CD4-positive, alpha-beta T cell (primary cell): ENCODE measurements at regions not wholly inside any gene's neighbourhood (a gene's known extent, or its start where the extent isn't known, plus 50 kb on each side); places are given as distances from the start of the nearest gene placed in this dataset.

ENCODE experiments used
- ATAC-seq: fragments of 200-7000 bp; cut with Tn5 transposase; one replicate; pipeline ENCODE4 v1.10.0; 2022; ENCODE audit warnings: mild to moderate bottlenecking; ENCODE audit not compliant: poor library complexity
- CTCF ChIA-PET: fragments of 350-600 bp; sonication (Branson Sonifier 250); formaldehyde crosslinking; loops from one replicate; lab custom pipeline; 2021; ENCODE audit warnings: antibody characterized with exemption, inconsistent platforms; lab: Charles Lee
- POLR2A ChIA-PET: fragments of 350-600 bp; sonication (Branson Sonifier 250); formaldehyde crosslinking; loops from one replicate; lab custom pipeline; 2021; ENCODE audit warnings: antibody characterized with exemption, inconsistent platforms; lab: Charles Lee
- DNase-seq, 14 experiments: peaks; one replicate each; pipeline ENCODE4 v3.0.0-alpha.2; 2013 to 2020; ENCODE audit warnings: mixed read lengths in 2 of 14
- H3K27ac ChIP-seq, 2 donors: one replicate each; pipeline versions ENCODE4 v1.5.1 to v1.7.0; 2013; ENCODE audit warnings: low read length in 2 of 2, low read depth in 1 of 2, mild to moderate bottlenecking in 1 of 2
- H3K27me3 ChIP-seq, 2 experiments: 1 replicate in 1 of 2; 2 replicates in 1 of 2; pipeline versions ENCODE4 v1.6.1 to v1.7.0; 2013; ENCODE audit warnings: low read length in 2 of 2, control low read depth in 1 of 2, mild to moderate bottlenecking in 1 of 2, moderate library complexity in 1 of 2; ENCODE audit not compliant: insufficient read depth in 2 of 2, control insufficient read depth in 1 of 2
- H3K36me3 ChIP-seq: one replicate; pipeline ENCODE4 v1.6.1; 2013; ENCODE audit warnings: low read length, control low read depth; ENCODE audit not compliant: insufficient read depth
- H3K4me1 ChIP-seq: one replicate; pipeline ENCODE4 v1.6.1; 2013; ENCODE audit warnings: low read length, control low read depth; ENCODE audit not compliant: insufficient read depth
- H3K4me3 ChIP-seq: one replicate; pipeline ENCODE4 v1.5.1; 2013; ENCODE audit warnings: mild to moderate bottlenecking, low read length, moderate library complexity
- H3K9me3 ChIP-seq, 2 experiments: 1 replicate in 1 of 2; 2 replicates in 1 of 2; pipeline versions ENCODE4 v1.6.1 to v1.7.0; 2013; ENCODE audit warnings: low read length in 2 of 2, mild to moderate bottlenecking in 2 of 2, control low read depth in 1 of 2, moderate library complexity in 1 of 2; ENCODE audit not compliant: control insufficient read depth in 1 of 2, insufficient read depth in 1 of 2
- H3K27ac Mint-ChIP-seq: one replicate; pipeline ENCODE4 v1.8.0; 2020; ENCODE audit warnings: mixed read lengths
- H3K27me3 Mint-ChIP-seq: one replicate; pipeline ENCODE4 v1.8.0; 2021; ENCODE audit warnings: mixed read lengths
- H3K36me3 Mint-ChIP-seq: one replicate; pipeline ENCODE4 v1.8.0; 2021; ENCODE audit warnings: low read depth, mixed read lengths
- H3K4me1 Mint-ChIP-seq: one replicate; pipeline ENCODE4 v1.8.0; 2021; ENCODE audit warnings: low read depth, mixed read lengths
- H3K4me3 Mint-ChIP-seq: one replicate; pipeline ENCODE4 v1.8.0; 2020; ENCODE audit warnings: mild to moderate bottlenecking, mixed read lengths
- H3K9me3 Mint-ChIP-seq: one replicate; pipeline ENCODE4 v1.8.0; 2020; ENCODE audit warnings: mixed read lengths
- CTCF ChIP-seq: fragments of 200-600 bp; IDR thresholded peaks from one replicate; pipeline ENCODE4 v1.8.0; 2022; ENCODE audit warnings: antibody characterized with exemption, mild to moderate bottlenecking
- intact Hi-C, 2 experiments: fragments of 100-400 bp; cut with DNase I in 1 of 2; cut with micrococcal nuclease in 1 of 2; formaldehyde crosslinking; loops; one replicate each; pipeline versions ENCODE4 v1.15.1 to v1.9.0; 2023 to 2025; cut with DNase I, micrococcal nuclease

DNA sequence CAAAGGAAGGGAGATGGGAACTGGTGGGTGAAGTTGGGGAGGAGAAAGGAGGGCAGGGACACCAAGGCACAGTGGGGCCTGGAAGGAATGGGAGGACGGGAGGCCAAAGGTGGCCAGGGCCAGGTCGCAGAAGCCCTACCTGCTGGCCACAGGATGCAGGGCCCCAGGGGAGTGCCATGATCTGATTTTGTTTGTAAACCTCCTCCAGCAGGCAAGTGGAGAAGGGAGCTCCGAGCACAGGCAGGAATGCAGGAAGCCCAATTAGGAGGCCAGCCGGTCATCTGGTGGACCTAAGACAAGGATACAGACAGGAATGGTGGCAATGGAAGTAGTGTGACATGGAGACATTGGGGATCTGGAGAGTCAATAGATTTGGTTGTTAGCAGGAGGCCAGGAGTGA is 107.0 kb upstream of the ZMIZ1 start:
- Mint-ChIP-seq H3K27ac (no peak overlapping the region), H3K27me3 (no peaks in the 10 kb centered on the region), H3K9me3 (no peaks in the 10 kb centered on the region), H3K4me3 (no peak overlapping the region), H3K36me3 (no peaks in the 10 kb centered on the region), H3K4me1 (no peaks in the 10 kb centered on the region)
- DNase-seq (no peak), ATAC-seq (no peak)
- H3K4me3 ChIP-seq, result no peak overlapping the region
- ChIA-PET CTCF (no interaction called here), POLR2A (no interaction called here)
- H3K4me1 ChIP-seq, result no peaks in the 10 kb centered on the region
- H3K9me3 ChIP-seq, result no peaks in the 10 kb centered on the region
- H3K27ac ChIP-seq, result no peak overlapping the region
- no peaks in the 10 kb centered on the region for H3K27me3 ChIP-seq
- H3K36me3 ChIP-seq, result no peaks in the 10 kb centered on the region
- intact Hi-C loops, result no loop called here
- no peak for TF ChIP-seq CTCF

- intact Hi-C loops, result no loop called here
- no peaks in the 10 kb centered on the region for H3K9me3 ChIP-seq
- H3K27ac ChIP-seq, result no peak overlapping the region
- ChIA-PET POLR2A (no interaction called here), CTCF (interaction anchor here (0.6 kb wide), 1 partner anchor 953 kb away, joined by 3 read pairs; no protein-coding TSS in a partner anchor)
- Mint-ChIP-seq H3K4me1 (no peaks in the 10 kb centered on the region), H3K4me3 (no peak overlapping the region), H3K27ac (no peak overlapping the region), H3K36me3 (no peaks in the 10 kb centered on the region), H3K9me3 (no peaks in the 10 kb centered on the region), H3K27me3 (no peaks in the 10 kb centered on the region)
- no peak for ATAC-seq
- no peaks in the 10 kb centered on the region for H3K4me1 ChIP-seq
- no peak overlapping the region for H3K4me3 ChIP-seq
- H3K27me3 ChIP-seq, result no peaks in the 10 kb centered on the region
- H3K36me3 ChIP-seq, result no peaks in the 10 kb centered on the region
- no peak for DNase-seq
- no peak for TF ChIP-seq CTCF
Measured at GRCh38 chr10:78963074-78964034, 105.4 kb upstream of the ZMIZ1 start.

GRCh38 chr10:78964274-78964951 is 104.4 kb upstream of the ZMIZ1 start:
- no peak overlapping the region for H3K4me3 ChIP-seq
- ChIA-PET POLR2A (interaction anchor here (0.9 kb wide), 1 partner anchor 11 kb away, joined by 3 read pairs; no protein-coding TSS in a partner anchor), CTCF (no interaction called here)
- TF ChIP-seq CTCF, result no peak
- no peak for ATAC-seq
- H3K4me1 Mint-ChIP-seq, result no peaks in the 10 kb centered on the region
- H3K36me3 Mint-ChIP-seq, result no peaks in the 10 kb centered on the region
- H3K27ac Mint-ChIP-seq, result no peak overlapping the region
- no peaks in the 10 kb centered on the region for H3K4me1 ChIP-seq
- H3K27me3 ChIP-seq, result no peaks in the 10 kb centered on the region
- H3K9me3 Mint-ChIP-seq, result no peaks in the 10 kb centered on the region
- no peak for DNase-seq
- no peak overlapping the region for H3K4me3 Mint-ChIP-seq
- no peaks in the 10 kb centered on the region for H3K36me3 ChIP-seq
- H3K27ac ChIP-seq, result no peak overlapping the region
- H3K9me3 ChIP-seq, result no peaks in the 10 kb centered on the region
- H3K27me3 Mint-ChIP-seq, result no peaks in the 10 kb centered on the region
- intact Hi-C loops, result no loop called here
